ENCODE measurements at regions not wholly inside any gene's neighbourhood (a gene's known extent, or its start where the extent isn't known, plus 50 kb on each side); places are given as distances from the start of the nearest gene placed in this dataset.

- ChIA-PET CTCF (no interaction called here), POLR2A (ENCODE audit: unreplicated experiment) (no interaction called here)
- H3K9me3 ChIP-seq (ENCODE audit: low read length) = no peaks in the 10 kb centered on the region
- H3K36me3 ChIP-seq (ENCODE audit: low read depth, low read length) = no peaks in the 10 kb centered on the region
- no peaks in the 10 kb centered on the region for H4K20me1 ChIP-seq (ENCODE audit: low read length)
- peaks cover 30% of the 10 kb centered on the region for H3K4me1 ChIP-seq (ENCODE audit: insufficient read depth, low read length)
- no peaks in the 10 kb centered on the region for H3K79me2 ChIP-seq (ENCODE audit: low read length)
- H3K4me3 ChIP-seq (ENCODE audit: low read length) = no peak overlapping the region
- H2AFZ ChIP-seq (ENCODE audit: low read length) = no peak overlapping the region
- DNase-seq (peak; percentile 22), ATAC-seq (peak; percentile 9; the same call in 1 of the 2 replicates)
- no peaks in the 10 kb centered on the region for H3K27me3 ChIP-seq (ENCODE audit: low read length)
- TF ChIP-seq EZH2 (IDR thresholded peaks at IDR 0.05; ENCODE audit: low read length, unreplicated experiment) (no peak), EZH2phosphoT487 (IDR thresholded peaks at IDR 0.05; ENCODE audit: borderline replicate concordance, low read length) (no peak)
- TF ChIP-seq, protein P1, sequence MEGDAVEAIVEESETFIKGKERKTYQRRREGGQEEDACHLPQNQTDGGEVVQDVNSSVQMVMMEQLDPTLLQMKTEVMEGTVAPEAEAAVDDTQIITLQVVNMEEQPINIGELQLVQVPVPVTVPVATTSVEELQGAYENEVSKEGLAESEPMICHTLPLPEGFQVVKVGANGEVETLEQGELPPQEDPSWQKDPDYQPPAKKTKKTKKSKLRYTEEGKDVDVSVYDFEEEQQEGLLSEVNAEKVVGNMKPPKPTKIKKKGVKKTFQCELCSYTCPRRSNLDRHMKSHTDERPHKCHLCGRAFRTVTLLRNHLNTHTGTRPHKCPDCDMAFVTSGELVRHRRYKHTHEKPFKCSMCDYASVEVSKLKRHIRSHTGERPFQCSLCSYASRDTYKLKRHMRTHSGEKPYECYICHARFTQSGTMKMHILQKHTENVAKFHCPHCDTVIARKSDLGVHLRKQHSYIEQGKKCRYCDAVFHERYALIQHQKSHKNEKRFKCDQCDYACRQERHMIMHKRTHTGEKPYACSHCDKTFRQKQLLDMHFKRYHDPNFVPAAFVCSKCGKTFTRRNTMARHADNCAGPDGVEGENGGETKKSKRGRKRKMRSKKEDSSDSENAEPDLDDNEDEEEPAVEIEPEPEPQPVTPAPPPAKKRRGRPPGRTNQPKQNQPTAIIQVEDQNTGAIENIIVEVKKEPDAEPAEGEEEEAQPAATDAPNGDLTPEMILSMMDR (conservative IDR thresholded peaks at IDR 0.05; ENCODE audit: low read depth, low read length) = no peak
- BruUV-seq (replicated peaks) = no TSS peak
- H3K4me2 ChIP-seq (ENCODE audit: low read length) = peak overlapping the region; percentile 28
- no peaks in the 10 kb centered on the region for H3K9me2 ChIP-seq (replicated peaks; ENCODE audit: low read length)
- no peak overlapping the region for H3K27ac ChIP-seq (ENCODE audit: low read length)
- H3K9ac ChIP-seq (ENCODE audit: low read length) = no peak overlapping the region
- H3F3A ChIP-seq (ENCODE audit: low read length, unreplicated experiment) = no peaks in the 10 kb centered on the region
- intact Hi-C loops (cut with micrococcal nuclease) = loop anchor here (10.0 kb wide), 1 partner anchor 231 kb away; the partner anchor contains the start of gene NEMP2
These were observed 114.4 kb upstream of the GLS start for GRCh38 chr2:190766174-190766572.

GRCh38 chr2:190766595-190766994 is 114.0 kb upstream of the GLS start:
- H3K4me3 ChIP-seq (ENCODE audit: low read length) = no peak overlapping the region
- no peak for TF ChIP-seq EZH2 (IDR thresholded peaks at IDR 0.05; ENCODE audit: low read length, unreplicated experiment)
- TF ChIP-seq, protein P1 (conservative IDR thresholded peaks at IDR 0.05; ENCODE audit: low read depth, low read length) = no peak
- TF ChIP-seq EZH2phosphoT487 (IDR thresholded peaks at IDR 0.05; ENCODE audit: borderline replicate concordance, low read length) = no peak
- H3K79me2 ChIP-seq (ENCODE audit: low read length) = no peaks in the 10 kb centered on the region
- no peaks in the 10 kb centered on the region for H3K9me3 ChIP-seq (ENCODE audit: low read length)
- DNase-seq = no peak
- H4K20me1 ChIP-seq (ENCODE audit: low read length) = no peaks in the 10 kb centered on the region
- H3K27me3 ChIP-seq (ENCODE audit: low read length) = no peaks in the 10 kb centered on the region
- H3K9ac ChIP-seq (ENCODE audit: low read length) = no peak overlapping the region
- no peak overlapping the region for H2AFZ ChIP-seq (ENCODE audit: low read length)
- no peak overlapping the region; the same call in 1 of the 2 replicates for H3K4me2 ChIP-seq (ENCODE audit: low read length)
- no peak for ATAC-seq
- no peaks in the 10 kb centered on the region for H3F3A ChIP-seq (ENCODE audit: low read length, unreplicated experiment)
- H3K9me2 ChIP-seq (replicated peaks; ENCODE audit: low read length) = no peaks in the 10 kb centered on the region
- intact Hi-C loops (cut with micrococcal nuclease) = loop anchor here (10.0 kb wide), 1 partner anchor 232 kb away; the partner anchor contains the start of gene NEMP2
- H3K27ac ChIP-seq (ENCODE audit: low read length) = no peak overlapping the region
- peaks cover 30% of the 10 kb centered on the region for H3K4me1 ChIP-seq (ENCODE audit: insufficient read depth, low read length)
- ChIA-PET POLR2A (ENCODE audit: unreplicated experiment) (no interaction called here), CTCF (no interaction called here)
- BruUV-seq (replicated peaks) = no TSS peak
- H3K36me3 ChIP-seq (ENCODE audit: low read depth, low read length) = no peaks in the 10 kb centered on the region

GRCh38 chr2:190767821-190768220 is 112.8 kb upstream of the GLS start:
- Histone ChIP-seq H3K9me3 (ENCODE audit: low read length) (no peaks in the 10 kb centered on the region), H2AFZ (ENCODE audit: low read length) (no peak overlapping the region), H3K36me3 (ENCODE audit: low read depth, low read length) (no peaks in the 10 kb centered on the region), H3K9me2 (replicated peaks; ENCODE audit: low read length) (no peaks in the 10 kb centered on the region), H3K4me2 (ENCODE audit: low read length) (no peak overlapping the region), H3K79me2 (ENCODE audit: low read length) (no peaks in the 10 kb centered on the region), H4K20me1 (ENCODE audit: low read length) (no peaks in the 10 kb centered on the region), H3K9ac (ENCODE audit: low read length) (no peak overlapping the region), H3K27ac (ENCODE audit: low read length) (no peak overlapping the region), H3K4me1 (ENCODE audit: insufficient read depth, low read length) (peaks cover 30% of the 10 kb centered on the region), H3F3A (ENCODE audit: low read length, unreplicated experiment) (no peaks in the 10 kb centered on the region), H3K4me3 (ENCODE audit: low read length) (no peak overlapping the region), H3K27me3 (ENCODE audit: low read length) (no peaks in the 10 kb centered on the region)
- DNase-seq = no peak
- no TSS peak for BruUV-seq (replicated peaks)
- TF ChIP-seq, protein P1 (conservative IDR thresholded peaks at IDR 0.05; ENCODE audit: low read depth, low read length) = no peak
- no peak for TF ChIP-seq EZH2phosphoT487 (IDR thresholded peaks at IDR 0.05; ENCODE audit: borderline replicate concordance, low read length)
- no peak for TF ChIP-seq EZH2 (IDR thresholded peaks at IDR 0.05; ENCODE audit: low read length, unreplicated experiment)
- intact Hi-C loops (cut with micrococcal nuclease) = loop anchor here (10.0 kb wide), 1 partner anchor 233 kb away; the partner anchor contains the start of gene NEMP2
- CTCF ChIA-PET = no interaction called here
- ATAC-seq = no peak
- POLR2A ChIA-PET (ENCODE audit: unreplicated experiment) = no interaction called here
